Sigmoid colon (tissue), 3 donors: ENCODE measurements at regions not wholly inside any gene's neighbourhood (a gene's known extent, or its start where the extent isn't known, plus 50 kb on each side); places are given as distances from the start of the nearest gene placed in this dataset.

Experiments
- CTCF ChIP-seq, 4 experiments: fragments of 450-650 bp in 3 of 4; fragments of 200-600 bp in 1 of 4; IDR thresholded peaks; one replicate each; pipeline ENCODE4 v1.5.1; 2016 to 2019; ENCODE audit warnings: antibody characterized with exemption in 4 of 4, mild to moderate bottlenecking in 3 of 4, moderate library complexity in 2 of 4
- POLR2A ChIP-seq, 2 donors: fragments of 450-650 bp; IDR thresholded peaks; one replicate each; pipeline ENCODE4 v1.6.1; 2016; ENCODE audit warnings: antibody characterized with exemption in 2 of 2, mild to moderate bottlenecking in 2 of 2, moderate library complexity in 2 of 2

- TF ChIP-seq POLR2A (IDR thresholded peaks at IDR 0.05) (no peak), CTCF (IDR thresholded peaks at IDR 0.05) (peak in 3 of 4 experiments; percentile 7 to 45 (median 42))
These were observed 94.2 kb upstream of the EXOC2 start for GRCh38 chr6:786946-787763.
